ENCODE measurements at regions not wholly inside any gene's neighbourhood (a gene's known extent, or its start where the extent isn't known, plus 50 kb on each side); places are given as distances from the start of the nearest gene placed in this dataset.

GRCh38 chr6:135581211-135581610 is 83.7 kb upstream of the AHI1 start:
- H3K4me1 ChIP-seq (ENCODE audit: control insufficient read depth, insufficient read depth, low read length): no peaks in the 10 kb centered on the region
- ATAC-seq: no peak
- no peak overlapping the region for H3K27ac ChIP-seq (ENCODE audit: low read length)
- intact Hi-C loops (cut with DNase I): no loop called here
- H3K9me3 ChIP-seq (ENCODE audit: control insufficient read depth, low read length): no peaks in the 10 kb centered on the region
- no peak overlapping the region for H3K4me3 ChIP-seq (ENCODE audit: low read length)
- H3K27me3 ChIP-seq (ENCODE audit: control insufficient read depth, insufficient read depth): no peaks in the 10 kb centered on the region
- DNase-seq: no peak
- WGBS: 96% methylated on average over 3 of the region's 3 CpGs

GRCh38 chr6:135583256-135583761 is 85.8 kb upstream of the AHI1 start:
- H3K4me3 ChIP-seq (ENCODE audit: low read length): no peak overlapping the region
- H3K4me1 ChIP-seq (ENCODE audit: control insufficient read depth, insufficient read depth, low read length): no peaks in the 10 kb centered on the region
- intact Hi-C loops (cut with DNase I): no loop called here
- H3K27ac ChIP-seq (ENCODE audit: low read length): no peak overlapping the region
- ATAC-seq: no peak
- no peaks in the 10 kb centered on the region for H3K9me3 ChIP-seq (ENCODE audit: control insufficient read depth, low read length)
- 62% methylated on average over 1 of the region's 1 CpG for WGBS
- no peaks in the 10 kb centered on the region for H3K27me3 ChIP-seq (ENCODE audit: control insufficient read depth, insufficient read depth)
- no peak for DNase-seq

GRCh38 chr6:135586388-135586787 is 88.8 kb upstream of the AHI1 start:
- 71% methylated on average over 2 of the region's 2 CpGs for WGBS
- H3K27ac ChIP-seq (ENCODE audit: low read length): no peak overlapping the region

GRCh38 chr6:135586844-135587243 is 89.3 kb upstream of the AHI1 start:
- WGBS: 87% methylated on average over 4 of the region's 4 CpGs
- H3K4me3 ChIP-seq (ENCODE audit: low read length): no peak overlapping the region
- ATAC-seq: no peak
- intact Hi-C loops (cut with DNase I): no loop called here
- H3K9me3 ChIP-seq (ENCODE audit: control insufficient read depth, low read length): no peaks in the 10 kb centered on the region
- no peaks in the 10 kb centered on the region for H3K4me1 ChIP-seq (ENCODE audit: control insufficient read depth, insufficient read depth, low read length)
- H3K27ac ChIP-seq (ENCODE audit: low read length): no peak overlapping the region
- no peaks in the 10 kb centered on the region for H3K27me3 ChIP-seq (ENCODE audit: control insufficient read depth, insufficient read depth)
- no peak for DNase-seq

More at GRCh38 chr6:135586388-135586787, 88.8 kb upstream of the AHI1 start:
- Histone ChIP-seq H3K27me3 (ENCODE audit: control insufficient read depth, insufficient read depth) (no peaks in the 10 kb centered on the region), H3K4me3 (ENCODE audit: low read length) (no peak overlapping the region), H3K9me3 (ENCODE audit: control insufficient read depth, low read length) (no peaks in the 10 kb centered on the region), H3K4me1 (ENCODE audit: control insufficient read depth, insufficient read depth, low read length) (no peaks in the 10 kb centered on the region)
- ATAC-seq: no peak
- DNase-seq: no peak
- intact Hi-C loops (cut with DNase I): no loop called here

GRCh38 chr6:135592276-135592675 is 94.7 kb upstream of the AHI1 start:
- ATAC-seq (no peak), DNase-seq (no peak)
- H3K9me3 ChIP-seq (ENCODE audit: control insufficient read depth, low read length): no peaks in the 10 kb centered on the region
- H3K27ac ChIP-seq (ENCODE audit: low read length): no peak overlapping the region
- intact Hi-C loops (cut with DNase I): no loop called here
- H3K27me3 ChIP-seq (ENCODE audit: control insufficient read depth, insufficient read depth): no peaks in the 10 kb centered on the region
- no peak overlapping the region for H3K4me3 ChIP-seq (ENCODE audit: low read length)
- 87% methylated on average over 1 of the region's 1 CpG for WGBS
- no peaks in the 10 kb centered on the region for H3K4me1 ChIP-seq (ENCODE audit: control insufficient read depth, insufficient read depth, low read length)

- WGBS: 95% methylated on average over 1 of the region's 1 CpG
- ATAC-seq (no peak), DNase-seq (no peak)
- no peaks in the 10 kb centered on the region for H3K27me3 ChIP-seq (ENCODE audit: control insufficient read depth, insufficient read depth)
- no peak overlapping the region for H3K27ac ChIP-seq (ENCODE audit: low read length)
- intact Hi-C loops (cut with DNase I): no loop called here
- no peak overlapping the region for H3K4me3 ChIP-seq (ENCODE audit: low read length)
- H3K4me1 ChIP-seq (ENCODE audit: control insufficient read depth, insufficient read depth, low read length): no peaks in the 10 kb centered on the region
- no peaks in the 10 kb centered on the region for H3K9me3 ChIP-seq (ENCODE audit: control insufficient read depth, low read length)
Observed at GRCh38 chr6:135594000-135594399, 96.5 kb upstream of the AHI1 start.

- ATAC-seq: no peak
- Histone ChIP-seq H3K27ac (ENCODE audit: low read length) (no peak overlapping the region), H3K27me3 (ENCODE audit: control insufficient read depth, insufficient read depth) (no peaks in the 10 kb centered on the region), H3K9me3 (ENCODE audit: control insufficient read depth, low read length) (no peaks in the 10 kb centered on the region), H3K4me3 (ENCODE audit: low read length) (no peak overlapping the region), H3K4me1 (ENCODE audit: control insufficient read depth, insufficient read depth, low read length) (no peaks in the 10 kb centered on the region)
- WGBS: 77% methylated on average over 5 of the region's 5 CpGs
- intact Hi-C loops (cut with DNase I): no loop called here
- DNase-seq: peak in 1 of 3 donors; percentile 38
Observed at GRCh38 chr6:135600086-135600702, 102.7 kb upstream of the AHI1 start.

- no peak overlapping the region for H3K27ac ChIP-seq (ENCODE audit: low read length)
- no peaks in the 10 kb centered on the region for H3K27me3 ChIP-seq (ENCODE audit: control insufficient read depth, insufficient read depth)
- H3K4me1 ChIP-seq (ENCODE audit: control insufficient read depth, insufficient read depth, low read length): no peaks in the 10 kb centered on the region
- intact Hi-C loops (cut with DNase I): no loop called here
- H3K4me3 ChIP-seq (ENCODE audit: low read length): no peak overlapping the region
- DNase-seq (no peak), ATAC-seq (no peak)
- no peaks in the 10 kb centered on the region for H3K9me3 ChIP-seq (ENCODE audit: control insufficient read depth, low read length)
- WGBS: 88% methylated on average over 4 of the region's 4 CpGs
Observed at GRCh38 chr6:135600931-135601330, 103.4 kb upstream of the AHI1 start.

GRCh38 chr6:135601857-135602256 is 104.3 kb upstream of the AHI1 start:
- intact Hi-C loops (cut with DNase I): no loop called here
- no peaks in the 10 kb centered on the region for H3K9me3 ChIP-seq (ENCODE audit: control insufficient read depth, low read length)
- no peak for ATAC-seq

GRCh38 chr6:135603249-135603648 is 105.7 kb upstream of the AHI1 start:
- ATAC-seq: no peak

More at GRCh38 chr6:135601857-135602256, 104.3 kb upstream of the AHI1 start:
- no peaks in the 10 kb centered on the region for H3K27me3 ChIP-seq (ENCODE audit: control insufficient read depth, insufficient read depth)
- no peak overlapping the region for H3K27ac ChIP-seq (ENCODE audit: low read length)
- H3K4me3 ChIP-seq (ENCODE audit: low read length): no peak overlapping the region
- DNase-seq: no peak
- H3K4me1 ChIP-seq (ENCODE audit: control insufficient read depth, insufficient read depth, low read length): no peaks in the 10 kb centered on the region

GRCh38 chr6:135604035-135604860 is 106.7 kb upstream of the AHI1 start:
- no peak overlapping the region for H3K4me3 ChIP-seq (ENCODE audit: low read length)
- ATAC-seq (no peak), DNase-seq (no peak)
- H3K27me3 ChIP-seq (ENCODE audit: control insufficient read depth, insufficient read depth): no peaks in the 10 kb centered on the region
- H3K9me3 ChIP-seq (ENCODE audit: control insufficient read depth, low read length): no peaks in the 10 kb centered on the region
- 95% methylated on average over 10 of the region's 10 CpGs for WGBS
- no peak overlapping the region for H3K27ac ChIP-seq (ENCODE audit: low read length)
- H3K4me1 ChIP-seq (ENCODE audit: control insufficient read depth, insufficient read depth, low read length): no peaks in the 10 kb centered on the region
- intact Hi-C loops (cut with DNase I): no loop called here

More at GRCh38 chr6:135603249-135603648, 105.7 kb upstream of the AHI1 start:
- Histone ChIP-seq H3K9me3 (ENCODE audit: control insufficient read depth, low read length) (no peaks in the 10 kb centered on the region), H3K4me1 (ENCODE audit: control insufficient read depth, insufficient read depth, low read length) (no peaks in the 10 kb centered on the region), H3K27me3 (ENCODE audit: control insufficient read depth, insufficient read depth) (no peaks in the 10 kb centered on the region), H3K27ac (ENCODE audit: low read length) (no peak overlapping the region), H3K4me3 (ENCODE audit: low read length) (no peak overlapping the region)
- intact Hi-C loops (cut with DNase I): no loop called here
- 96% methylated on average over 2 of the region's 2 CpGs for WGBS
- no peak for DNase-seq
